H1 (cell line): ENCODE measurements at regions not wholly inside any gene's neighbourhood (a gene's known extent, or its start where the extent isn't known, plus 50 kb on each side); places are given as distances from the start of the nearest gene placed in this dataset.

Experiments used
- CTCF ChIA-PET: fragments of 300-600 bp; sonication (Branson Sonifier 250); formaldehyde crosslinking; loops from one replicate; lab custom pipeline; 2021; ENCODE audit not compliant: partially characterized antibody; lab: Charles Lee
- POLR2A ChIA-PET: fragments of 300-600 bp; sonication (Branson Sonifier 250); formaldehyde crosslinking; loops from one replicate; lab custom pipeline; 2021; ENCODE audit warnings: inconsistent platforms; ENCODE audit not compliant: partially characterized antibody; lab: Charles Lee
- DNase-seq, 2 experiments: peaks; one replicate each; pipeline versions ENCODE4 v3.0.0 to v3.0.0-alpha.2; 2010 to 2022; ENCODE audit warnings: low spot score in 2 of 2, low read depth in 1 of 2, mixed read lengths in 1 of 2
- FAIRE-seq: peaks from 2 replicates; lab custom pipeline; 2011; peaks lifted over from hg19 to GRCh38; lab: Jason Lieb, UNC
- H2AFZ ChIP-seq: 2 replicates; pipeline ENCODE4 v1.8.1; 2012; ENCODE audit warnings: low read length, inconsistent platforms
- H2AK5ac ChIP-seq: 2 replicates; pipeline ENCODE4 v1.6.1; 2013; ENCODE audit warnings: low read depth, low read length
- H2BK120ac ChIP-seq: replicated peaks from 2 replicates; pipeline ENCODE3; 2013; ENCODE audit warnings: low read depth, low read length, inconsistent platforms
- H2BK12ac ChIP-seq: 2 replicates; pipeline ENCODE4 v1.6.1; 2013; ENCODE audit warnings: low read depth, low read length
- H2BK15ac ChIP-seq: 2 replicates; pipeline ENCODE4 v1.6.1; 2013; ENCODE audit warnings: low read length
- H2BK20ac ChIP-seq: 2 replicates; pipeline ENCODE4 v1.6.1; 2013; ENCODE audit warnings: low read length
- H2BK5ac ChIP-seq: 2 replicates; pipeline ENCODE4 v1.6.1; 2013; ENCODE audit warnings: low read depth, low read length
- H3K14ac ChIP-seq: 2 replicates; pipeline ENCODE4 v1.6.1; 2013; ENCODE audit warnings: inconsistent platforms; ENCODE audit not compliant: insufficient read length
- H3K18ac ChIP-seq: 2 replicates; pipeline ENCODE4 v1.6.1; 2013; ENCODE audit warnings: low read length; ENCODE audit errors: extremely low read depth
- H3K23ac ChIP-seq: 2 replicates; pipeline ENCODE4 v1.6.1; 2013; ENCODE audit warnings: inconsistent platforms; ENCODE audit not compliant: insufficient read length
- H3K23me2 ChIP-seq: 2 replicates; pipeline ENCODE4 v1.6.1; 2013; ENCODE audit warnings: low read depth, low read length
- H3K27ac ChIP-seq: 2 replicates; pipeline ENCODE4 v1.6.1; 2011; ENCODE audit warnings: low read depth, low read length, inconsistent platforms
- H3K27me3 ChIP-seq, 4 experiments: replicated peaks in 1 of 4; 1 replicate in 1 of 4; 2 replicates in 3 of 4; pipeline versions ENCODE4 v1.6.1 to v1.8.1; 2011 to 2013; ENCODE audit warnings: low read length in 3 of 4, mild to moderate bottlenecking in 3 of 4, inconsistent platforms in 2 of 4, mixed read lengths in 2 of 4, moderate library complexity in 1 of 4; ENCODE audit not compliant: control insufficient read depth in 3 of 4, insufficient read depth in 3 of 4; ENCODE audit errors: extremely low read depth in 1 of 4
- H3K36me3 ChIP-seq, 4 experiments: 2 replicates each; pipeline versions ENCODE4 v1.6.1 to v1.8.1; 2011 to 2013; ENCODE audit warnings: mild to moderate bottlenecking in 4 of 4, low read length in 3 of 4, moderate library complexity in 2 of 4, control low read depth in 1 of 4, inconsistent platforms in 1 of 4; ENCODE audit not compliant: insufficient read depth in 4 of 4, control insufficient read depth in 2 of 4
- H3K4ac ChIP-seq: replicated peaks from 2 replicates; pipeline ENCODE3; 2013; ENCODE audit warnings: low read length, low read depth, mixed read lengths, inconsistent platforms; ENCODE audit not compliant: insufficient read length
- H3K4me1 ChIP-seq, 4 experiments: replicated peaks in 1 of 4; 1 replicate in 1 of 4; 2 replicates in 3 of 4; pipeline versions ENCODE4 v1.6.1 to v1.8.1; 2011 to 2013; ENCODE audit warnings: low read length in 3 of 4, inconsistent platforms in 2 of 4, mixed read lengths in 1 of 4; ENCODE audit not compliant: insufficient read depth in 4 of 4, control insufficient read depth in 3 of 4
- H3K4me2 ChIP-seq, 2 experiments: 2 replicates each; pipeline versions ENCODE4 v1.6.1 to v1.8.1; 2011 to 2013; ENCODE audit warnings: low read depth in 2 of 2, low read length in 2 of 2, control low read depth in 1 of 2, inconsistent platforms in 1 of 2, mild to moderate bottlenecking in 1 of 2; ENCODE audit not compliant: insufficient read depth in 1 of 2
- H3K4me3 ChIP-seq, 4 experiments: fragments of 200-600, 300-600 bp in 1 of 4; sonication (generic), shearing (Covaris generic), sonication (Bioruptor Twin) in 1 of 4; 2 replicates each; pipeline versions ENCODE4 v1.5.1 to v1.8.1; 2011 to 2016; ENCODE audit warnings: low read length in 4 of 4, low read depth in 3 of 4, control low read depth in 2 of 4, inconsistent platforms in 2 of 4, mild to moderate bottlenecking in 2 of 4, mixed read lengths in 1 of 4, moderate library complexity in 1 of 4; ENCODE audit not compliant: insufficient read depth in 2 of 4; ENCODE audit errors: extremely low read depth in 1 of 4
- H3K56ac ChIP-seq: replicated peaks from 2 replicates; pipeline ENCODE3; 2013; ENCODE audit warnings: low read depth, mild to moderate bottlenecking, mixed read lengths, low read length, inconsistent platforms; ENCODE audit not compliant: insufficient read length
- H3K79me1 ChIP-seq: 2 replicates; pipeline ENCODE4 v1.6.1; 2013; ENCODE audit warnings: low read depth, low read length, control low read depth
- H3K79me2 ChIP-seq, 2 experiments: 2 replicates each; pipeline versions ENCODE4 v1.6.1 to v1.8.1; 2012 to 2013; ENCODE audit warnings: low read length in 2 of 2, mild to moderate bottlenecking in 2 of 2, inconsistent platforms in 1 of 2; ENCODE audit not compliant: insufficient read depth in 2 of 2, control insufficient read depth in 1 of 2
- H3K9ac ChIP-seq, 4 experiments: replicated peaks in 1 of 4; 1 replicate in 1 of 4; 2 replicates in 3 of 4; pipeline versions ENCODE4 v1.6.1 to v1.8.1; 2011 to 2013; ENCODE audit warnings: low read depth in 3 of 4, low read length in 3 of 4, control low read depth in 2 of 4, mild to moderate bottlenecking in 2 of 4, moderate library complexity in 2 of 4, inconsistent platforms in 1 of 4; ENCODE audit errors: extremely low read depth in 1 of 4
- H3K9me3 ChIP-seq, 2 experiments: 2 replicates each; pipeline versions ENCODE4 v1.6.1 to v1.8.1; 2012 to 2013; ENCODE audit warnings: mild to moderate bottlenecking in 2 of 2, moderate library complexity in 2 of 2, control low read depth in 1 of 2, inconsistent platforms in 1 of 2, low read depth in 1 of 2, low read length in 1 of 2, mixed read lengths in 1 of 2; ENCODE audit not compliant: insufficient read depth in 2 of 2
- H4K20me1 ChIP-seq, 2 experiments: replicated peaks in 1 of 2; 2 replicates each; pipeline versions ENCODE3 to v1.8.1; 2011 to 2013; ENCODE audit warnings: inconsistent platforms in 2 of 2, low read length in 2 of 2, mild to moderate bottlenecking in 1 of 2; ENCODE audit not compliant: insufficient read depth in 2 of 2, control insufficient read depth in 1 of 2
- H4K5ac ChIP-seq: 2 replicates; pipeline ENCODE4 v1.6.1; 2013; ENCODE audit warnings: low read length, low read depth, mixed read lengths, inconsistent platforms; ENCODE audit not compliant: insufficient read length
- H4K8ac ChIP-seq: 2 replicates; pipeline ENCODE4 v1.8.0; 2013; ENCODE audit warnings: mild to moderate bottlenecking, moderate library complexity, low read length, inconsistent platforms; ENCODE audit not compliant: insufficient read depth; ENCODE audit errors: extremely low read depth
- H4K91ac ChIP-seq: replicated peaks from 2 replicates; pipeline ENCODE3; 2013; ENCODE audit warnings: low read length, mixed read lengths, inconsistent platforms; ENCODE audit not compliant: insufficient read length
- BRCA1 ChIP-seq: IDR thresholded peaks from 2 replicates; pipeline ENCODE4 v1.6.1; 2012; ENCODE audit warnings: low read depth, low read length, improper control_type of control experiment
- RFX5 ChIP-seq: IDR thresholded peaks from 2 replicates; pipeline ENCODE4 v1.6.1; 2011; ENCODE audit warnings: low read depth, low read length, improper control_type of control experiment, borderline replicate concordance
- WGBS, 2 experiments: shearing (Covaris generic) in 1 of 2; methylation state at CpG; one replicate each; pipeline versions ENCODE4 v1.1.6 to v1.1.7; 2013 to 2015; ENCODE audit warnings: low lambda C conversion rate in 2 of 2, mixed read lengths in 2 of 2, inconsistent platforms in 1 of 2, low coverage in 1 of 2, missing lambda C conversion rate in 1 of 2; ENCODE audit not compliant: insufficient replicate concordance in 2 of 2, insufficient coverage in 1 of 2, insufficient read length in 1 of 2; ENCODE audit errors: extremely low coverage in 1 of 2, missing lambda C conversion rate in 1 of 2; 5-methylcytosine and 5-hydroxymethylcytosine counted together

GRCh38 chrY:12651095-12651494 lies 49.9 kb upstream of the USP9Y start:
- WGBS, 2 experiments = 80% methylated on average over 2 of the region's 2 CpGs; no CpG with 5 or more reads in 1 of the 2 experiments
- Histone ChIP-seq H3K14ac (no peak overlapping the region), H3K4me3 (no peak overlapping the region), H3K18ac (no peak overlapping the region), H3K56ac (no peak overlapping the region), H3K9me3 (no peaks in the 10 kb centered on the region), H3K4ac (no peak overlapping the region), H3K9ac (no peak overlapping the region), H3K79me2 (no peaks in the 10 kb centered on the region), H3K79me1 (no peaks in the 10 kb centered on the region), H3K36me3 (no peaks in the 10 kb centered on the region), H2BK12ac (no peak overlapping the region), H2BK20ac (no peak overlapping the region), H2AK5ac (no peak overlapping the region), H4K91ac (no peak overlapping the region), H3K27ac (no peak overlapping the region), H2BK15ac (no peak overlapping the region), H3K4me1 (no peaks in the 10 kb centered on the region), H3K23ac (no peak overlapping the region), H3K23me2 (no peaks in the 10 kb centered on the region), H4K20me1 (no peaks in the 10 kb centered on the region), H4K8ac (no peak overlapping the region), H3K27me3 (no peaks in the 10 kb centered on the region), H2BK5ac (no peak overlapping the region), H3K4me2 (no peak overlapping the region), H2AFZ (no peak overlapping the region), H2BK120ac (no peak overlapping the region), H4K5ac (no peak overlapping the region)
- POLR2A ChIA-PET = no interaction called here
- DNase-seq (no peak), FAIRE-seq (no peak)
- CTCF ChIA-PET = no interaction called here
- TF ChIP-seq RFX5 (no peak), BRCA1 (no peak)
